Tibial nerve (tissue), 4 donors: ENCODE measurements at regions not wholly inside any gene's neighbourhood (a gene's known extent, or its start where the extent isn't known, plus 50 kb on each side); places are given as distances from the start of the nearest gene placed in this dataset.

Source experiments
- CTCF ChIP-seq, 5 experiments: fragments of 200-600 bp in 3 of 5; fragments of 450-650 bp in 2 of 5; sonication (generic) in 3 of 5; IDR thresholded peaks; one replicate each; pipeline ENCODE4 v1.5.1; 2016 to 2019; ENCODE audit warnings: antibody characterized with exemption in 5 of 5, mild to moderate bottlenecking in 3 of 5, moderate library complexity in 2 of 5
- EP300 ChIP-seq, 2 donors: sonication (generic); formaldehyde crosslinking; IDR thresholded peaks; one replicate each; pipeline ENCODE4 v1.6.1; 2017; ENCODE audit warnings: antibody characterized with exemption in 2 of 2, mild to moderate bottlenecking in 1 of 2
- POLR2A ChIP-seq, 2 donors: fragments of 450-650 bp; IDR thresholded peaks; one replicate each; pipeline ENCODE4 v1.6.1; 2017; ENCODE audit warnings: antibody characterized with exemption in 2 of 2, mild to moderate bottlenecking in 2 of 2, moderate library complexity in 2 of 2

- TF ChIP-seq CTCF (IDR thresholded peaks at IDR 0.05) (no peak), POLR2A (IDR thresholded peaks at IDR 0.05) (no peak), EP300 (IDR thresholded peaks at IDR 0.05) (no peak)
Measured at GRCh38 chr1:222234351-222234750, 313.6 kb downstream of the HHIPL2 start.
